AML-193 (cell line): ENCODE measurements at regions not wholly inside any gene's neighbourhood (a gene's known extent, or its start where the extent isn't known, plus 50 kb on each side); places are given as distances from the start of the nearest gene placed in this dataset.
"Not testable (repeated sequence)": the region's sequence is repeated elsewhere in the genome, so short reads cannot be mapped to it uniquely, and the experiment has no call there.

Experiments used
- DNase-seq, 2 experiments: peaks; one replicate each; lab custom pipeline; 2025; lab: John Stamatoyannopoulos, UW

DNA sequence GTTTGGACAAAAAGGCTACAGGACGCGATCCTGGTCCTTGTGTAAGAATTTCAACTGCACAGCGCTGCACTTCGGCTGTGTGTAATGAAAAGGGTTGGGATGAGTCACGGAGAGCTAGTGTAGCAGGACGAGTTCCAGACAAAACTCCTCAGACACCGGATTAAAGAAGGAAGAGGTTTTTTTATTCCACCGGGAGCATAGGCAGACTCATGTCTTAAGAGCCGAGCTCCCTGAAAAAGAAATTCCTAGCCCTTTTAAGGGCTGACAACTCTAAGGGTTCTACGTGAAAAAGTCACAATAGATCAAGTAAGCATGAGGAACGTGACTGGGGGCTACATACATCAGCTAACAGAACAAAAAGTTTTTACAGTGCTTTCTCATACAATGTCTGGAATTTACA, 54.8 kb upstream of the FAM90A1 start:
- not testable (repeated sequence) for DNase-seq

DNA sequence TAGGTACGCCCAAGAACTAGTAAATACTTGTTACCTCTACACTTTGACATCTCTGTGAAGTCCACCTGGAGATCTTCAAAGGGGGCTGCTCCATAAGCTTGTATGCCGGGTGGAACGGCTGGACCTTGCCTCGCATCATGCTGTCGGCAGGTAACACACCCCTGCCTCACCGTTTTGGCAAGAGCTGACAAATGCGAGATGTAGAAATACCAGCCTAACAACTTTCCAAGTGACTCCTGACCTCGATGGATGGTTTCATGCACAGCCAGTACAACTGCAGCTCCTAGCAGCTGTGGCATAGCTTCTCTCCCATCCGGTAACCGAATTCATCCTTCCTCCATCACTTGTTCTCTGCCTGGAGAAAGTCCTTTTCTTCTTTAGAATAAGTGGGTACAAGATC, 58.3 kb upstream of the FAM90A1 start:
- not testable (repeated sequence) for DNase-seq

DNA sequence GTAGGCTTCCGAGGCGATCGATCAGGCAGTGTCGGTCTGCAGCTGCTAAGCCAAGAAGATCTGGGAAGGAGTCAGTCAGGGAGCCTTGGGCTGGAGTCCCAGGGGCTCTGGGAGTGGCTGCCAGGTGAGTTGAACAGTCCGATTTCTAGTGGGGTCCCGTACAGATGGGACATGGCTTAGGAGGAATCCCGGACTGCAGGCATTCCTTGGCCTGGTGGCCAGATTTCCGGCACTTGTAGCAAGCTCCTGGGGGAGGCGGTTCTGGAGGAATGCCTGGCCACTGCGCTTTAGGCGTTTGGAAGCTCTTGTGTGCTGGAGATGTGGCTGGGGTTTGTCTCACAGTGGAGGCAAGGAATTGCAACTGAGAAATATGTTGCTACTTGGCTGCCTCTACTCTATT, 64.3 kb upstream of the FAM90A1 start:
- DNase-seq = not testable (repeated sequence)

DNA sequence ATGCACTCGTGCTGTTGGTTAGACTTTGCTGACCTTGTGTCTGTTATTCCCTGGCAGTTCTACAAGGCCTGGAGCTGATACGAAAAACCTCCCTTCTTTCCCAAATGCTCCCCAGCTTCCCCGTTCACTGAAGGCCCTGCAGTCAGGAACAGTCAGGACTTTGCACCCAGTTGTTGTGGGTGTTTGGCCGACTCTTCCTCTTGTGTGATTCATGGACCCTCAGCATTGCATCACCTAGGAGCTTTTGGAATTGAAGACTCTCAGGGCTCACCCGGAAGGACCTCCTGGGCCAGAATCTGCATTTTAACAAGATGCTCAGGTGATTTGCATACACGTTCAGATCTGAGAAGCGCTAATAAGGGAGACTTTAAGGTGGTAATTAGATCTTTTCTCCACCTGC, 67.2 kb upstream of the FAM90A1 start:
- not testable (repeated sequence) for DNase-seq

DNA sequence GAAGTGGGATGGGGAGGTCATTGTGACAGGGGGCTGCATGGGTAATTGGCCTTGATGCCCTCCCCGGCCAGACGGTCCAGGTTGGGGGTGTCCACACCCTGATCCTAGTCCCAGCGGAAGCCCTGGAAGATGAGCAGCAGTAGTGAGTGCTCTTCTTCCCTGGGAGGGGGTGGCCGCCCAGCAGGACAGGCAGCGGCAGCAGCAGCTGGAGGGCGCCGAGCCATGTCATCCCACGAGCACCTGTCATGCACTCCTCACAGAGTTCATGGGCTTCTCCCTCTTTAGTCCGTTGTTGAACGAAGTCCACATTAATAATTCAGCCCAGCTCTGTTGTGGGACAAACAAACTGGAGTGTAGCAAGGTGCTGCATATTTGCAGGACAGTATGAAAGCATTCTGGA, 81.2 kb upstream of the FAM90A1 start:
- not testable (repeated sequence) for DNase-seq

GRCh38 chr12:8315997-8316396, 88.6 kb upstream of the FAM90A1 start:
- not testable (repeated sequence) for DNase-seq

- not testable (repeated sequence) for DNase-seq
These were observed 90.3 kb upstream of the FAM90A1 start for GRCh38 chr12:8317675-8318074.

DNA sequence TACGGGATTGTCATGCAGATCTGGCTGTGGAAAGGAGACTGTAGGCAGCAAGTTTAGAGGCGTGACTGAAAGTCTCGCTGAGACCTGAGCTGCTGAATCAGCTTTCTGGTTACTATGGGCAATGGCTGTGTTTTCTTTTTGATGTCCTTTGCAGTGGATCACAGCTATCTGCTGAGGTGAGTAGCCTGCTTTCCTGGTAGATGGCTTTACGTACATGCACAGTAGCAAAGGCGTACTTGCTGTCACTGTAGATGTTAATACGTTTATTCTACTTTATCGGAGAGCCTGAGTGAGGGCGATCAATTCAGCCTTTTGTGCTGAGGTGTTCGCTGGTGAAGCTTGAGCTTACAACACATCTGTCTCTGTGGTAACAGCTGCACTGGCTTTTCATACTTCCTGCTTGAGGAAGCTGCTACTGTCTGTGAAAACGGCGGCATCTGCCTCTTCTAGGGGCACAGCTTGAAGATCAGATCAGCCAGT, 92.9 kb upstream of the FAM90A1 start:
- DNase-seq = peak; percentile 43 to 48

GRCh38 chr12:8320791-8321370, 93.5 kb upstream of the FAM90A1 start:
- not testable (repeated sequence) for DNase-seq

- DNase-seq = not testable (repeated sequence)
These were observed 97.9 kb upstream of the FAM90A1 start for GRCh38 chr12:8325145-8325839.

DNA sequence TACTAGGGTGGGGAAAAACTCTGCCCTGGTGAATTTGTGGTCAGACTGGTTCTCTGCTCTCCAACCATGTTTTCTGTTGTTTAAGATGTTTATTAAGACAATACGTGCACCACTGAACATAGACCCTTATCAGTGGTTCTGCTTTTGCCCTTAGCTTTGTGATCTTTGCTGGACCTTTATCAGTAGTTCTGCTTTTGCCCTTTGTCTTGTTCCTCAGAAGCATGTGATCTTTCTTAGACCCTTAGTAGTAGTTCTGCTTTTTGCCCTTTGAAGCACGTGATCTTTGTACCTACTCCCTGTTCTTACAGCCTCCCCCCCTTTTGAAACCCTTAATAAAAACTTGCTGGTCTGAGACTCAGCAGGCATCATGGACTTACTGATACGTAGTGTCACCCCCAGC, 101.4 kb upstream of the FAM90A1 start:
- DNase-seq = not testable (repeated sequence)

DNA sequence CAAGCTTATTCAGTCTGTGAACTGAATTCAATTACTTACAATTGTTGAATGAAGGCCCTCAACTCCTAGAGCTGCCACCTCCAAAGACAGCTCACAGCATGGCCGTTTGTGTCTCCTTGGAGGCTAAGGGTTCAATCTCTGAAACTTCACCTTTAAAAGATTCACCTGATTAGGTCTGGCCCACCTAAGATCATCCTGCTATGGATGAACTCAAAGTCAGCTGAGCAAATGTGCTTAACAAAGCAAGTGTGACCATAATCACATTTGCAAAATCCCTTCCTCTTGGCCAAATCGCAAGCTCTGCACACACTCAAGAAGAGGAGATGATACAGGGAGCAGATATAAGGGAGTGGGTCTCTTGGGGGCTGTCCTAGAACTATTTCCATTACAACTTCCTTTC, 105.0 kb upstream of the FAM90A1 start:
- not testable (repeated sequence) for DNase-seq

DNA sequence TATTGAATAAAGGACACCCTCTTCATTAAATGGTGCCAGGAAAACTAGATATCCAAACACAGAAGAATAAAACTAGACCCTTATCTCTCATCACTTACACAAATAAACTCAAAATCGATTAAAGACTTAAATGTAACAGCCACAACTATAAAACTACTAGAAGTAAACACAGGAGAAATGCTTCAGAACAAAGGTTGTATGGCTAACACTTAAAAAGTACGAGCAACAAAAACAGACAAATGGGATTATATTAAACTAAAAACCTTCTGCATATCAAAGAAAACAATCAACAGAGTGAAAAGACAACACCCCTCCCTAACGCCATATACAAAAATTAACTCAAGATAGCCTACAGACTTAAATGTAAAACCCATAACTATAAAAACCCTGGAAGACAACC, 104.7 kb upstream of the CLEC6A start:
- DNase-seq = not testable (repeated sequence)

GRCh38 chr12:8354741-8355140, 101.0 kb upstream of the CLEC6A start:
- not testable (repeated sequence) for DNase-seq

DNA sequence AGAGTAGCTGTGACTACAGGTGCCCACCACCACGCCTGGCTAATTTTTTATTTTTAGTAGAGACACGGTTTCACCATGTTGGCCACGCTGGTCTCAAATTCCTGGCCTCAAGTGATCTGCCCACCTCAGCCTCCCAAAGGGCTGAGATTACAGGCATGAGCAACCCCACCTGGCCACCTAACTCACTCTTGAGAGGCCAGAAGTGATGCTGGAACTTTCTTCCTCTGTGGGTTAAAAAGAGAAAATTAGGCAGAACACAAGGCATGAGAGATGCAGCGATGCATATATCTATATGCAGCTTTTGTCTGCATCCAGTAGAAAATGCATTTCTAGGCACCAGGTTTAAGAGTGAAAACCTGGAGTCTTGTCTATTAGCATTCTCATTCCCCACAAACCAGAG, 100.2 kb upstream of the CLEC6A start:
- DNase-seq = not testable (repeated sequence)

DNA sequence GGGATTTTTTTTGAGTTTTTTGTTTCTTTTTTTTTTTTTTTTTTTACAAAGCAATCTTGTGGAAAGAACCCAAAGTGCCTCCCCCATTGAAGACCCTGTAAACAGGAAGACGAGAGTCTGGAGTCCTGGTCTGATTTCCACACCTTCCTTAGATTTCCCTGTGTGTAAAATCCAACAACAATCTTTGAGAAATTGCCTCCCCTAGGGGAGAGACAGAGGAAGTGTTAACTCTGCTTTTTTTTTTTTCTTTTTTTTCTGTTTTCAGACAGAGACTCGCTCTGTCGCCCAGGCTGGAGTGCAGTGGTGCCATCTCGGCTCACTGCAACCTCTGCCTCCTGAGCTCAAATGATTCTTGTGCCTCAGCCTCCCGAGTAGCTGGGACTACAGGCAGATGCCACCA, 82.0 kb upstream of the CLEC6A start:
- not testable (repeated sequence) for DNase-seq

- DNase-seq = not testable (repeated sequence)
These were observed 80.6 kb upstream of the CLEC6A start for GRCh38 chr12:8375122-8375521.

- DNase-seq = not testable (repeated sequence)
These were observed 78.0 kb upstream of the CLEC6A start for GRCh38 chr12:8377756-8378155.

- DNase-seq = not testable (repeated sequence)
These were observed 73.2 kb upstream of the CLEC6A start for GRCh38 chr12:8382556-8382955.

GRCh38 chr12:8384686-8385085, 71.1 kb upstream of the CLEC6A start:
- DNase-seq = not testable (repeated sequence)

DNA sequence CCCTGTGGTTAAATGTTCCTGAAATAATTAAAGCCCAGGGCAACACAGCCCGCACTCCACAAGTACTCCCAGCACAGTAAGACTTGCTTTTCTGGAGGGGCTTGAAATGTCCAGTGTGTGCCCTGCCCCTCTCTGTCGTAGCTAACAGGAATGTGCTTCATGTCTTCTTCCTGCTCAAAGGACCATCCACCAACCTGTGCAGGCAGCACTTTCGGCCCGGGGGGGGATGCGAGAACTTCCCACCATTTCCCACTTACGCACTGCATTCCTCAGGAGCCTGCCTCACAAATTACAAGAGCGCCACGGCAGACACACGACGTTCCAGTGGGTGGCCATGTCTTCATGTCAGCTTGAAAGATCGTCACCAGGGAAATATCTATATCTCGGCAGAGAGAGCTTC, 70.3 kb upstream of the CLEC6A start:
- DNase-seq = not testable (repeated sequence)

- not testable (repeated sequence) for DNase-seq
These were observed 69.1 kb upstream of the CLEC6A start for GRCh38 chr12:8386661-8387060.

DNA sequence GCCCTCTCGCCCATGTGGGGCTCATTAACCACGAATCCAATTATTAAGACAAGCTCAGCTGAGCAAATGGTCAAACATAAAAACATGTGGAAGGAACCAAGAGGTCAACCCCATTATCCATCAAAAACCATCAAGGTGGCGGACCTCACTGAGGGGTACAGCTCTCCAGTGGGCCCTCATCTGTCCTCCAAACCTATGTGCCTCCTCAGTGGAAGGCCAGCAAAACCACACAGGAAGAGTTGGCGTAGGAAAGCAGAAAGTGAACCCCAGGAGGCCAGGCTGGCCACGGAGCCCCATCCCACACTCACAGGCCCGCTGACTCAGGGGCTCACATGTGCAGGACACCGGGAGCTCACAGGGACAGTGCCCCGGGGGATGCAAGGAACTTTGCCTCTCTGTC, 66.5 kb upstream of the CLEC6A start:
- DNase-seq = not testable (repeated sequence)
